GDM1 (cell line): ENCODE measurements at regions not wholly inside any gene's neighbourhood (a gene's known extent, or its start where the extent isn't known, plus 50 kb on each side); places are given as distances from the start of the nearest gene placed in this dataset.

ENCODE experiments used
- DNase-seq: peaks from one replicate; lab custom pipeline; 2025; lab: John Stamatoyannopoulos, UW

- DNase-seq: no peak
Observed at GRCh38 chr2:163368655-163369054, 367.2 kb downstream of the FIGN start.

GRCh38 chr2:163367825-163368582, 367.8 kb downstream of the FIGN start:
- DNase-seq: no peak

- DNase-seq: no peak
Observed at GRCh38 chr2:163364736-163365135, 371.1 kb downstream of the FIGN start.

- no peak for DNase-seq
Observed at GRCh38 chr2:163353551-163353950, 382.3 kb downstream of the FIGN start.

GRCh38 chr2:163351966-163352365, 383.8 kb downstream of the FIGN start:
- no peak for DNase-seq

GRCh38 chr2:163351143-163351542, 384.7 kb downstream of the FIGN start:
- DNase-seq: no peak

GRCh38 chr2:163348857-163349380, 386.9 kb downstream of the FIGN start:
- DNase-seq: peak; percentile 47

GRCh38 chr2:163347982-163348856, 387.6 kb downstream of the FIGN start:
- no peak for DNase-seq

- no peak for DNase-seq
Observed at GRCh38 chr2:163345795-163346573, 389.8 kb downstream of the FIGN start.

GRCh38 chr2:163343316-163343715, 392.5 kb downstream of the FIGN start:
- DNase-seq: no peak

GRCh38 chr2:163341426-163341825, 394.4 kb downstream of the FIGN start:
- DNase-seq: no peak

GRCh38 chr2:163338270-163338669, 397.5 kb downstream of the FIGN start:
- DNase-seq: no peak

- DNase-seq: no peak
Observed at GRCh38 chr2:163324677-163325076, 411.1 kb downstream of the FIGN start.

GRCh38 chr2:163319006-163319405, 416.8 kb downstream of the FIGN start:
- no peak for DNase-seq

GRCh38 chr2:163314712-163315111, 421.1 kb downstream of the FIGN start:
- DNase-seq: no peak

- DNase-seq: no peak
Observed at GRCh38 chr2:163312713-163313112, 423.1 kb downstream of the FIGN start.

- DNase-seq: no peak
Observed at GRCh38 chr2:163306647-163307046, 429.2 kb downstream of the FIGN start.

- no peak for DNase-seq
Observed at GRCh38 chr2:163302141-163302540, 433.7 kb downstream of the FIGN start.

- DNase-seq: no peak
Observed at GRCh38 chr2:163291790-163292189, 444.0 kb downstream of the FIGN start.

GRCh38 chr2:163281717-163282116, 443.1 kb upstream of the KCNH7 start:
- no peak for DNase-seq

GRCh38 chr2:163269374-163270021, 430.9 kb upstream of the KCNH7 start:
- DNase-seq: no peak

GRCh38 chr2:163266772-163267171, 428.2 kb upstream of the KCNH7 start:
- no peak for DNase-seq
